ENCODE measurements at regions not wholly inside any gene's neighbourhood (a gene's known extent, or its start where the extent isn't known, plus 50 kb on each side); places are given as distances from the start of the nearest gene placed in this dataset.

- no peak overlapping the region for H3K9ac ChIP-seq
- H3K4me1 ChIP-seq (ENCODE audit: low read depth, poor library complexity, severe bottlenecking) = peaks cover 36% of the 10 kb centered on the region
- no peaks in the 10 kb centered on the region for H3K27me3 ChIP-seq (ENCODE audit: insufficient read depth, low read depth)
- TF ChIP-seq, protein P1, sequence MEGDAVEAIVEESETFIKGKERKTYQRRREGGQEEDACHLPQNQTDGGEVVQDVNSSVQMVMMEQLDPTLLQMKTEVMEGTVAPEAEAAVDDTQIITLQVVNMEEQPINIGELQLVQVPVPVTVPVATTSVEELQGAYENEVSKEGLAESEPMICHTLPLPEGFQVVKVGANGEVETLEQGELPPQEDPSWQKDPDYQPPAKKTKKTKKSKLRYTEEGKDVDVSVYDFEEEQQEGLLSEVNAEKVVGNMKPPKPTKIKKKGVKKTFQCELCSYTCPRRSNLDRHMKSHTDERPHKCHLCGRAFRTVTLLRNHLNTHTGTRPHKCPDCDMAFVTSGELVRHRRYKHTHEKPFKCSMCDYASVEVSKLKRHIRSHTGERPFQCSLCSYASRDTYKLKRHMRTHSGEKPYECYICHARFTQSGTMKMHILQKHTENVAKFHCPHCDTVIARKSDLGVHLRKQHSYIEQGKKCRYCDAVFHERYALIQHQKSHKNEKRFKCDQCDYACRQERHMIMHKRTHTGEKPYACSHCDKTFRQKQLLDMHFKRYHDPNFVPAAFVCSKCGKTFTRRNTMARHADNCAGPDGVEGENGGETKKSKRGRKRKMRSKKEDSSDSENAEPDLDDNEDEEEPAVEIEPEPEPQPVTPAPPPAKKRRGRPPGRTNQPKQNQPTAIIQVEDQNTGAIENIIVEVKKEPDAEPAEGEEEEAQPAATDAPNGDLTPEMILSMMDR (conservative IDR thresholded peaks at IDR 0.05; ENCODE audit: low read depth, low read length) = no peak
- no peaks in the 10 kb centered on the region for H4K20me1 ChIP-seq (ENCODE audit: insufficient read depth)
- no peak overlapping the region for H3K4me3 ChIP-seq (IDR thresholded peaks at IDR 0.05; ENCODE audit: insufficient read depth, low read depth, low read length)
- H3K79me2 ChIP-seq (ENCODE audit: insufficient read depth, low read depth) = no peaks in the 10 kb centered on the region
- H3K27ac ChIP-seq = no peak overlapping the region
- no peaks in the 10 kb centered on the region for H3K36me3 ChIP-seq (ENCODE audit: insufficient read depth)
- no peak overlapping the region for H2AFZ ChIP-seq (ENCODE audit: low read depth)
- no peak overlapping the region for H3K4me2 ChIP-seq
Measured at GRCh38 chr4:181823645-181824044, 419.6 kb upstream of the TENM3 start.

DNA sequence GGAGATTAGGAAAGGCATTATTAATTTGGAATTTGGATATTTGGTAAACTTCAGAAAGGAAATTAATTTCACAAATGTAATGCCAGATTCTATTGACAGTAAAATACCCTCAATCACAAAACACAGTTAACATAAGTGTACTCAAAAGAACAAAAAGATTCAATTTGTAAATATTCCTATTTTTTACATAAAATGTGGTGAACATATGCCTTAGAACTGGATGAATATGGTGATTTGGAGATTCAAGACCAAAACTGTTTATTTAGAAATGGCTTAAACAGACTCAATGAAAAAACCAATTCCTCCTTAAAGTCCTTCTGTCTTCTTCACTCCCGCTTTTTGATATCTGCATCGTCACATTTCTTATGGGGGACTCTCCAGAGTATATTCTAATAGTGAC is 417.6 kb upstream of the TENM3 start:
- H2AFZ ChIP-seq (ENCODE audit: low read depth) = no peak overlapping the region
- H3K27ac ChIP-seq = no peak overlapping the region
- no peaks in the 10 kb centered on the region for H4K20me1 ChIP-seq (ENCODE audit: insufficient read depth)
- no peaks in the 10 kb centered on the region for H3K36me3 ChIP-seq (ENCODE audit: insufficient read depth)
- TF ChIP-seq, protein P1 (conservative IDR thresholded peaks at IDR 0.05; ENCODE audit: low read depth, low read length) = no peak
- H3K4me3 ChIP-seq (IDR thresholded peaks at IDR 0.05; ENCODE audit: insufficient read depth, low read depth, low read length) = no peak overlapping the region
- no peak overlapping the region for H3K9ac ChIP-seq
- H3K4me2 ChIP-seq = no peak overlapping the region
- H3K27me3 ChIP-seq (ENCODE audit: insufficient read depth, low read depth) = no peaks in the 10 kb centered on the region
- peaks cover 38% of the 10 kb centered on the region for H3K4me1 ChIP-seq (ENCODE audit: low read depth, poor library complexity, severe bottlenecking)
- H3K79me2 ChIP-seq (ENCODE audit: insufficient read depth, low read depth) = no peaks in the 10 kb centered on the region

DNA sequence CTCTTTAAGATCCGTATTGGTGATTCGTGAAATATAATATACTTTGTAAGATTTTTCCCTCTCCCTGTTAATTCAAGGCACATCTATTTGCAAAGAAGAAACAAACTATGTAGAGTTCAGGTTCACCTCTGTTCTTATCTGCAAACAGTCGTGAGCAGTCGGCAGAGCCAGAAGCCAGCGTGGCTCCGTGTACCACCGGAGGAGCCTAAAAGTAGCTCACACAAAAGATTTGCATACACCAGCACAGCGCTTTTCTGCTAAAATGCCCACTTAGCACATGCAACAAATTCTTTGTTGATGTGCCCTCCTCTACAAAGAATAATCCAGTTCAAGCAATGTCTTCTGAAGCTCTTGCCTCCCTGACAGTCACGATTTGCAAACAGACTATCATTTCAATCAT is 416.0 kb upstream of the TENM3 start:
- no peaks in the 10 kb centered on the region for H3K79me2 ChIP-seq (ENCODE audit: insufficient read depth, low read depth)
- H3K9ac ChIP-seq = no peak overlapping the region
- no peaks in the 10 kb centered on the region for H4K20me1 ChIP-seq (ENCODE audit: insufficient read depth)
- H3K4me1 ChIP-seq (ENCODE audit: low read depth, poor library complexity, severe bottlenecking) = peaks cover 34% of the 10 kb centered on the region
- H3K36me3 ChIP-seq (ENCODE audit: insufficient read depth) = no peaks in the 10 kb centered on the region
- H3K4me3 ChIP-seq (IDR thresholded peaks at IDR 0.05; ENCODE audit: insufficient read depth, low read depth, low read length) = no peak overlapping the region
- H2AFZ ChIP-seq (ENCODE audit: low read depth) = no peak overlapping the region
- H3K4me2 ChIP-seq = no peak overlapping the region
- no peak overlapping the region for H3K27ac ChIP-seq
- TF ChIP-seq, protein P1 (conservative IDR thresholded peaks at IDR 0.05; ENCODE audit: low read depth, low read length) = no peak
- H3K27me3 ChIP-seq (ENCODE audit: insufficient read depth, low read depth) = no peaks in the 10 kb centered on the region

DNA sequence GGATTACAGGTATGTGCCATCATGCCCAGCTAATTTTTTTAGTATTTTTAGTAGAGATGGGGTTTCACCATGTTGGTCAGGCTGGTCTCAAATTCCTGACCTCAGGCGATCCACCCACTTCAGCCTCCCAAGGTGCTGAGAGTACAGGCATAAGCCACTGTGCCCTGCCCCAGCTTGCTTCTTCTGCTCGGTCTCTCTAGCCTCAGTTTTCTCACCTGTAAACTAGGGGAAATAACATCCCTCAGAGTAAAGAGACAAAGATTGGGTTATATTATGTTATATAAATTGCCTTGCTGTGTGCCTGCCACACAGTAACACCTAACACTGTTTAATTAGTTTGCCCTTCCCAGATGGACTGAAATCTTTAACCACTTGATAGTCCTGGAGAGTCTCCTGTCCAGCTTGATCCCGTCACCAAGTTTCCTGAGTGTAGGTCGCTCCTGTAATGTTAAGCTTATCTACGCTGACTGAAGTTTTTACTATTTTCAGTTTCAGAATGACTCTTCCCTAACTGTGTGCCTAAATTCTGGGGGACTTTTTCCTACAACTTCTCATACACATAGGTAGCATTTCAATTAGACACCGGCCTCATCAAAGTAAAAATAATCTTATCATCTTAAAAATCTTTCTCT is 412.7 kb upstream of the TENM3 start:
- peaks cover 21% of the 10 kb centered on the region for H3K4me1 ChIP-seq (ENCODE audit: low read depth, poor library complexity, severe bottlenecking)
- no peaks in the 10 kb centered on the region for H3K79me2 ChIP-seq (ENCODE audit: insufficient read depth, low read depth)
- peak overlapping the region; percentile 61 for H2AFZ ChIP-seq (ENCODE audit: low read depth)
- H3K27me3 ChIP-seq (ENCODE audit: insufficient read depth, low read depth) = no peaks in the 10 kb centered on the region
- no peaks in the 10 kb centered on the region; the same call in 1 of the 2 replicates for H3K36me3 ChIP-seq (ENCODE audit: insufficient read depth)
- TF ChIP-seq, protein P1 (conservative IDR thresholded peaks at IDR 0.05; ENCODE audit: low read depth, low read length) = no peak
- peak overlapping the region; percentile 57 for H3K27ac ChIP-seq
- H3K9ac ChIP-seq = peak overlapping the region; percentile 23; the same call in 1 of the 2 replicates
- no peaks in the 10 kb centered on the region for H4K20me1 ChIP-seq (ENCODE audit: insufficient read depth)
- no peak overlapping the region for H3K4me3 ChIP-seq (IDR thresholded peaks at IDR 0.05; ENCODE audit: insufficient read depth, low read depth, low read length)
- peak overlapping the region; percentile 69 for H3K4me2 ChIP-seq

Measured in KMS-11 (cell line).